Activated CD8-positive, alpha-beta memory T cell treated with anti-CD3 and anti-CD28 coated beads, Interleukin-2, amount 50 U/mL, for 48 hours (primary cell): ENCODE measurements at regions not wholly inside any gene's neighbourhood (a gene's known extent, or its start where the extent isn't known, plus 50 kb on each side); places are given as distances from the start of the nearest gene placed in this dataset.
"Not testable (repeated sequence)": the region's sequence is repeated elsewhere in the genome, so short reads cannot be mapped to it uniquely, and the experiment has no call there.

ENCODE experiments used
- DNase-seq: peaks from one replicate; pipeline ENCODE4 v3.0.0-alpha.2; 2020

- no peak for DNase-seq
Measured at GRCh38 chr2:445896-446295, 158.0 kb upstream of the ALKAL2 start.

- no peak for DNase-seq
Measured at GRCh38 chr2:444937-445884, 157.3 kb upstream of the ALKAL2 start.

GRCh38 chr2:443741-444140 is 155.8 kb upstream of the ALKAL2 start:
- no peak for DNase-seq

- no peak for DNase-seq
Measured at GRCh38 chr2:443216-443615, 155.3 kb upstream of the ALKAL2 start.

GRCh38 chr2:441258-442022 is 153.5 kb upstream of the ALKAL2 start:
- no peak for DNase-seq

GRCh38 chr2:440403-440740 is 152.5 kb upstream of the ALKAL2 start:
- no peak for DNase-seq

- DNase-seq, result no peak
Measured at GRCh38 chr2:439556-440402, 151.9 kb upstream of the ALKAL2 start.

- DNase-seq, result no peak
Measured at GRCh38 chr2:439077-439476, 151.2 kb upstream of the ALKAL2 start.

GRCh38 chr2:437756-438393 is 150.0 kb upstream of the ALKAL2 start:
- peak; percentile 64 for DNase-seq

GRCh38 chr2:437180-437579 is 149.3 kb upstream of the ALKAL2 start:
- no peak for DNase-seq

GRCh38 chr2:436205-436604 is 148.3 kb upstream of the ALKAL2 start:
- no peak for DNase-seq

GRCh38 chr2:434625-435024 is 146.7 kb upstream of the ALKAL2 start:
- no peak for DNase-seq

GRCh38 chr2:433216-433615 is 145.3 kb upstream of the ALKAL2 start:
- DNase-seq, result no peak

GRCh38 chr2:430291-431040 is 142.6 kb upstream of the ALKAL2 start:
- DNase-seq, result no peak

- no peak for DNase-seq
Measured at GRCh38 chr2:429575-430254, 141.8 kb upstream of the ALKAL2 start.

GRCh38 chr2:429142-429541 is 141.3 kb upstream of the ALKAL2 start:
- DNase-seq, result no peak

- DNase-seq, result no peak
Measured at GRCh38 chr2:428591-428990, 140.7 kb upstream of the ALKAL2 start.

GRCh38 chr2:426696-427095 is 138.8 kb upstream of the ALKAL2 start:
- not testable (repeated sequence) for DNase-seq

- DNase-seq, result no peak
Measured at GRCh38 chr2:425947-426346, 138.1 kb upstream of the ALKAL2 start.

GRCh38 chr2:425243-425642 is 137.4 kb upstream of the ALKAL2 start:
- DNase-seq, result no peak
